ENCODE measurements at regions not wholly inside any gene's neighbourhood (a gene's known extent, or its start where the extent isn't known, plus 50 kb on each side); places are given as distances from the start of the nearest gene placed in this dataset.

DNA sequence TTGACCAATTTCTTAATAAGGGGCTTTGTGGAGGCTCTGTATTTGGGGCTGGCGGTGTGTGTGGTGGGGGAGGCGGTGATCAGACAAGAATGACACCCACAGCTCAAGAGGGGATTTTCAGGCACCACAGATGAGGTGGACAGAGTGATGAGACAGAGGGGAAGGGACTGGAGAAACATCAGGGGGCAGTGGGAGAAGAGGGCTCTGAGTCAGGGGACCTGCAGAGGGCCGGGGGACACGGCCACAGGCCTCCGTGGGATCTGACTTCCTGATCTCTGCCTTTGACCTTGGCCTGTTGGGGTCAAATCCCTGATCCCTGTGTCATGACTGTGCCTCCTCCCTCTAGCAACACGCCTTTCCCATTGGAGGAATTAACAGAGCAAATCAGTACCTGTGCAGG, 197.7 kb downstream of the C9orf50 start (continued):
- no peak for TF ChIP-seq ZNF76 (tag by site-specific recombination; IDR thresholded peaks at IDR 0.05; ENCODE audit: borderline replicate concordance, low read depth)

DNA sequence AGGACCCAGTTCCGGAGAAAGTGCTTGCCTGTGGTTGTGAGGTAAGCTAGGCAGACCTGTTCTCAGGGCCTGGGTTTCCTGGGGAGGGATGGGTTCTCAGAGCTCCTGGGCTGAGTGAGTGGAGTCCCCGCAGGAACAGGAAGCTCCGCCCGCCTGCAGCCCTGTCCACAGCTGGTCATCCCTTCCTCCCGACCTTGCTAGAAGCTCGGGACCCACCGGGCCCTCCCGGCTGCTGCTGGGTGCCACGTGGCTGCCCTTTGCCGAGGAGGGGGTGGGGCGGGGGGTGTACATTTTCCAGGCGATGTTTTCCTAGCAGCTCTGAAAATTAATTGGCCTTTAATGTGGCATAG, 198.1 kb downstream of the C9orf50 start:
- TF ChIP-seq BCL11A (tag by site-specific recombination; IDR thresholded peaks at IDR 0.05; ENCODE audit: low read depth) (no peak), ZNF146 (tag by site-specific recombination; IDR thresholded peaks at IDR 0.05) (no peak), ZNF501 (tag by site-specific recombination; IDR thresholded peaks at IDR 0.05) (no peak)
- no peaks in the 10 kb centered on the region for H3K4me1 ChIP-seq (ENCODE audit: control insufficient read depth, insufficient read depth, low read length)
- H3K9me3 ChIP-seq (ENCODE audit: control insufficient read depth, insufficient read depth, low read depth, low read length): no peaks in the 10 kb centered on the region
- no peak overlapping the region for H3K4me3 ChIP-seq (ENCODE audit: low read depth, low read length)
- no peaks in the 10 kb centered on the region for H3K36me3 ChIP-seq (ENCODE audit: control insufficient read depth in 2 of 2, insufficient read depth in 1 of 2, low read length in 2 of 2)
- ChIA-PET POLR2A (interaction anchor here (1.5 kb wide), 1 partner anchor 245 kb away, joined by 4 read pairs; the partner anchor contains the start of gene IER5L), CTCF (interaction anchor here (0.7 to 1.3 kb wide), 4 partner anchors 188 to 320 kb away, joined by 3 to 4 read pairs (median 4); no protein-coding TSS in a partner anchor)
- H3K27ac ChIP-seq (ENCODE audit: extremely low read depth, low read depth, low read length): no peak overlapping the region

DNA sequence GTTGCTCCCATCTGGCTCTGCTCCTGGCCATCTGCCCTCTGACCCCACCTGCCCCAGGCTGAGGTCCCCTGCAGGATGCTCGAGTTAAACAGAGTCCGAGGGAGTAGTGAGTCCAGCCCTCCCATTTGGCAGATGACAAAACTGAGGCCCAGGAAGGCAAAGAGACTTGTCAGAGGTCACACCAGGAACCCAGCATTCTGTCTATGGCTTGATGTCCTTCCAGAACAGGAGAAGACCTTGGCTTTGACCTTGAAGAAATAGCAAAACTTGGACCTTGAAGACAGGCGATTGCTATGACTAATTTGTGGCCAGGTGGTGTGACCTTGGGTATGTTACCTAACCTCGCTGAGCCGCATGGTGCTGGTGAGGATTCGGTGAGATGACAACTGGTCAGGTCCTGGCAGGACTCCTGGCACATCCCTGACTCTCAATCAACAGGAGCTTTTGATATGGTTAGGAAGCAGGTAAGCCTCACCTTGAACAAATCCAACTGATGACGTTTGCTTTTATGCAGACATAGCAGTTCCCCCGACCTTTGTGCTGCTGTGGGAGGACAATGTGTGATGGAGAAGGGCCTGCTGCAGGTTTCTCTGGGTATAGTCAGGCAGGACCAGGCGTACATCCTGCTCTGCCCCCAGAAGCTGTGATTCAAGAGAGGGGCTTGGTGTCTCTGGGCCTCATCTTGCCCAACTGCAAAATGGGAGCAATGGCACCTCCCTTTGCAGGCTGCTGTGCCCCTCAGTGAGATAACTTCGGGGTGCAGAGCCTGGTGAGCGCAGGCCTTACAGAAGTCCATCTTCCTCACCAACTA, 198.7 kb downstream of the C9orf50 start:
- ChIA-PET POLR2A (interaction anchor here (1.5 kb wide), 1 partner anchor 244 kb away, joined by 4 read pairs; the partner anchor contains the start of gene IER5L), CTCF (interaction anchor here (0.7 to 1.3 kb wide), 3 partner anchors 189 to 291 kb away, joined by 3 to 4 read pairs (median 4); no protein-coding TSS in a partner anchor)
- TF ChIP-seq ZNF169 (tag by site-specific recombination; IDR thresholded peaks at IDR 0.05) (no peak), ZSCAN23 (tag by site-specific recombination; IDR thresholded peaks at IDR 0.05) (no peak), ZNF792 (tag by site-specific recombination; IDR thresholded peaks at IDR 0.05) (no peak), ZNF776 (tag by site-specific recombination; IDR thresholded peaks at IDR 0.05; ENCODE audit: borderline replicate concordance) (no peak)
- TF ChIP-seq, protein P1, sequence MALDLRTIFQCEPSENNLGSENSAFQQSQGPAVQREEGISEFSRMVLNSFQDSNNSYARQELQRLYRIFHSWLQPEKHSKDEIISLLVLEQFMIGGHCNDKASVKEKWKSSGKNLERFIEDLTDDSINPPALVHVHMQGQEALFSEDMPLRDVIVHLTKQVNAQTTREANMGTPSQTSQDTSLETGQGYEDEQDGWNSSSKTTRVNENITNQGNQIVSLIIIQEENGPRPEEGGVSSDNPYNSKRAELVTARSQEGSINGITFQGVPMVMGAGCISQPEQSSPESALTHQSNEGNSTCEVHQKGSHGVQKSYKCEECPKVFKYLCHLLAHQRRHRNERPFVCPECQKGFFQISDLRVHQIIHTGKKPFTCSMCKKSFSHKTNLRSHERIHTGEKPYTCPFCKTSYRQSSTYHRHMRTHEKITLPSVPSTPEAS (tag by site-specific recombination; IDR thresholded peaks at IDR 0.05): no peak
- TF ChIP-seq, protein P2, sequence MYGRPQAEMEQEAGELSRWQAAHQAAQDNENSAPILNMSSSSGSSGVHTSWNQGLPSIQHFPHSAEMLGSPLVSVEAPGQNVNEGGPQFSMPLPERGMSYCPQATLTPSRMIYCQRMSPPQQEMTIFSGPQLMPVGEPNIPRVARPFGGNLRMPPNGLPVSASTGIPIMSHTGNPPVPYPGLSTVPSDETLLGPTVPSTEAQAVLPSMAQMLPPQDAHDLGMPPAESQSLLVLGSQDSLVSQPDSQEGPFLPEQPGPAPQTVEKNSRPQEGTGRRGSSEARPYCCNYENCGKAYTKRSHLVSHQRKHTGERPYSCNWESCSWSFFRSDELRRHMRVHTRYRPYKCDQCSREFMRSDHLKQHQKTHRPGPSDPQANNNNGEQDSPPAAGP (tag by site-specific recombination; IDR thresholded peaks at IDR 0.05): no peak
- Histone ChIP-seq H3K9me3 (ENCODE audit: control insufficient read depth, insufficient read depth, low read depth, low read length) (no peaks in the 10 kb centered on the region), H3K4me3 (ENCODE audit: low read depth, low read length) (no peak overlapping the region), H3K4me1 (ENCODE audit: control insufficient read depth, insufficient read depth, low read length) (no peaks in the 10 kb centered on the region), H3K36me3 (ENCODE audit: control insufficient read depth in 2 of 2, insufficient read depth in 1 of 2, low read length in 2 of 2) (no peaks in the 10 kb centered on the region), H3K27ac (ENCODE audit: extremely low read depth, low read depth, low read length) (no peak overlapping the region)

DNA sequence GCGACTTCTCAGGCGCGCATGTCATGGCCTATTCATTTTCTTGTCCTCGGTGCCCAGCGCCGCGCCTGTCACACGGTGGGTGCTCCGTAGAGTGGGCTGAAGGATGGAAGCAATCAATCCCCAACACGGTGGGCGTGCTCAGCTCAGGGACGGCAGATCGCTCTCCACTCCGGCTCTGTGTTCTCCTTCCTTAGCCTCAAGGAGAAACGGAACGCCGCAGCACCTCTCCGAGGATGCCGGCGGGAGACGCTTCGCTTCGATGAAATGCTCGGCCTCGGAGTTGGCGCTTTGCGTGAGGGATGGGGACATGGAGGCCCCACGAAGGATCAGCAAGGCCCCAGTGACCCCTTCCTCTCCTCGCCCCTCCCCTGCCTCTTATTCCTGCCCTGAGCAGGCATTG, 199.5 kb downstream of the C9orf50 start:
- H3K4me3 ChIP-seq (ENCODE audit: low read depth, low read length): no peak overlapping the region
- ChIA-PET POLR2A (interaction anchor here (1.5 kb wide), 1 partner anchor 243 kb away, joined by 4 read pairs; the partner anchor contains the start of gene IER5L), CTCF (interaction anchor here (0.7 kb wide), 1 partner anchor 62 kb away, joined by 3 read pairs; no protein-coding TSS in a partner anchor)
- TF ChIP-seq ZNF785 (tag by site-specific recombination; IDR thresholded peaks at IDR 0.05) (no peak), MYNN (tag by site-specific recombination; IDR thresholded peaks at IDR 0.05; ENCODE audit: borderline replicate concordance) (no peak), ZNF302 (tag by site-specific recombination; IDR thresholded peaks at IDR 0.05; ENCODE audit: low read depth) (no peak), ZNF335 (tag by site-specific recombination; conservative IDR thresholded peaks at IDR 0.05) (no peak), ZBTB17 (tag by site-specific recombination; IDR thresholded peaks at IDR 0.05) (0 out of 2 replicates have a peak, but pooled peaks have one; percentile 23)
- no peaks in the 10 kb centered on the region for H3K9me3 ChIP-seq (ENCODE audit: control insufficient read depth, insufficient read depth, low read depth, low read length)
- H3K27ac ChIP-seq (ENCODE audit: extremely low read depth, low read depth, low read length): no peak overlapping the region
- no peaks in the 10 kb centered on the region for H3K4me1 ChIP-seq (ENCODE audit: control insufficient read depth, insufficient read depth, low read length)
- no peaks in the 10 kb centered on the region for H3K36me3 ChIP-seq (ENCODE audit: control insufficient read depth in 2 of 2, insufficient read depth in 1 of 2, low read length in 2 of 2)
